HFFc6 (cell line): ENCODE measurements at regions not wholly inside any gene's neighbourhood (a gene's known extent, or its start where the extent isn't known, plus 50 kb on each side); places are given as distances from the start of the nearest gene placed in this dataset.

Experiments used
- DNase-seq: peaks from one replicate; pipeline ENCODE4 v3.0.0-alpha.2; 2018
- H3K27ac Mint-ChIP-seq: 2 replicates; pipeline ENCODE4 v1.8.0; 2020; ENCODE audit warnings: mild to moderate bottlenecking, mixed read lengths
- H3K27me3 Mint-ChIP-seq: 2 replicates; pipeline ENCODE4 v1.8.0; 2021; ENCODE audit warnings: mild to moderate bottlenecking, moderate library complexity, mixed read lengths; ENCODE audit not compliant: insufficient read depth
- H3K36me3 Mint-ChIP-seq: 2 replicates; pipeline ENCODE4 v1.8.0; 2021; ENCODE audit warnings: low read depth, mixed read lengths
- H3K4me1 Mint-ChIP-seq: 2 replicates; pipeline ENCODE4 v1.8.0; 2020; ENCODE audit warnings: low read depth, mixed read lengths
- H3K4me3 Mint-ChIP-seq: 2 replicates; pipeline ENCODE4 v1.8.0; 2020; ENCODE audit warnings: mild to moderate bottlenecking, moderate library complexity, mixed read lengths
- H3K9me3 Mint-ChIP-seq: 2 replicates; pipeline ENCODE4 v1.8.0; 2020; ENCODE audit warnings: mild to moderate bottlenecking, mixed read lengths
- TF ChIP-seq, protein P1 (sequence below): fragments of 200-600 bp; sonication (generic); IDR thresholded peaks from 2 replicates; pipeline ENCODE4 v1.5.0; 2021; ENCODE audit warnings: antibody characterized with exemption, mild to moderate bottlenecking

DNA sequence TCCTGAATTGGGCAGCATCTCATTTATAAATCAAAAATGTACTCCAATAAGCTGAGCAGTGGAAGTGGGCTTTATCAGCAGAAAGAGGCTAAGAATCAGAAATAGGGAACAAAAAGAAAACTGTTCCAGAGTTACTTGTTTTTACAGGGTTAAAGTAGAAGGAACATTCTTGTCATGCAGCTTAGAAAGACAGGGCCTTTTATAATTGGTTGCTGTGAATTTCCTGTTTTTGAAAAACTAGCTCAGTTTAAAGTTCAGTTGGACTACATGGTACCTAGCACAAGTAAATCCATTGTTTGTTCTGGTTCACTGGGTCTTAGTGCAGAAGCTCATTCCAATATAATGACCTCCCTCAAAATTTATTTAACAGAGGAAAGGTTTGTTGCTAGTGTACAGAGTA lies 200.8 kb downstream of the GRIA2 start:
- no peaks in the 10 kb centered on the region for H3K36me3 Mint-ChIP-seq
- H3K4me1 Mint-ChIP-seq = no peaks in the 10 kb centered on the region
- peaks cover 26% of the 10 kb centered on the region for H3K9me3 Mint-ChIP-seq
- no peak overlapping the region for H3K4me3 Mint-ChIP-seq
- no peak for DNase-seq
- no peaks in the 10 kb centered on the region for H3K27me3 Mint-ChIP-seq
- no peak overlapping the region for H3K27ac Mint-ChIP-seq
- TF ChIP-seq, protein P1, sequence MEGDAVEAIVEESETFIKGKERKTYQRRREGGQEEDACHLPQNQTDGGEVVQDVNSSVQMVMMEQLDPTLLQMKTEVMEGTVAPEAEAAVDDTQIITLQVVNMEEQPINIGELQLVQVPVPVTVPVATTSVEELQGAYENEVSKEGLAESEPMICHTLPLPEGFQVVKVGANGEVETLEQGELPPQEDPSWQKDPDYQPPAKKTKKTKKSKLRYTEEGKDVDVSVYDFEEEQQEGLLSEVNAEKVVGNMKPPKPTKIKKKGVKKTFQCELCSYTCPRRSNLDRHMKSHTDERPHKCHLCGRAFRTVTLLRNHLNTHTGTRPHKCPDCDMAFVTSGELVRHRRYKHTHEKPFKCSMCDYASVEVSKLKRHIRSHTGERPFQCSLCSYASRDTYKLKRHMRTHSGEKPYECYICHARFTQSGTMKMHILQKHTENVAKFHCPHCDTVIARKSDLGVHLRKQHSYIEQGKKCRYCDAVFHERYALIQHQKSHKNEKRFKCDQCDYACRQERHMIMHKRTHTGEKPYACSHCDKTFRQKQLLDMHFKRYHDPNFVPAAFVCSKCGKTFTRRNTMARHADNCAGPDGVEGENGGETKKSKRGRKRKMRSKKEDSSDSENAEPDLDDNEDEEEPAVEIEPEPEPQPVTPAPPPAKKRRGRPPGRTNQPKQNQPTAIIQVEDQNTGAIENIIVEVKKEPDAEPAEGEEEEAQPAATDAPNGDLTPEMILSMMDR = no peak
